KBM-7 (cell line): ENCODE measurements at regions not wholly inside any gene's neighbourhood (a gene's known extent, or its start where the extent isn't known, plus 50 kb on each side); places are given as distances from the start of the nearest gene placed in this dataset.
"Not testable (repeated sequence)": the region's sequence is repeated elsewhere in the genome, so short reads cannot be mapped to it uniquely, and the experiment has no call there.

Experiments used
- DNase-seq: peaks from one replicate; pipeline ENCODE4 v3.0.0-alpha.2; 2015
- in situ Hi-C: fragments of 300-500 bp; cut with MboI; formaldehyde crosslinking; loops from 2 replicates; pipeline ENCODE4 v1.14.3; 2020; ENCODE audit warnings: low sequenced_read_pairs, low pct_unique_long_range_greater_than_20kb, mixed read lengths

- in situ Hi-C loops, result no loop called here
These were observed 422.7 kb upstream of the GRAMD2B start for GRCh38 chr5:126000507-126000906.

GRCh38 chr5:126002222-126002897, 420.8 kb upstream of the GRAMD2B start:
- DNase-seq, result no peak
- in situ Hi-C loops, result no loop called here

More at GRCh38 chr5:126000507-126000906, 422.7 kb upstream of the GRAMD2B start:
- no peak for DNase-seq

- DNase-seq, result no peak
- in situ Hi-C loops, result no loop called here
These were observed 419.9 kb upstream of the GRAMD2B start for GRCh38 chr5:126003309-126003708.

GRCh38 chr5:126004636-126005035, 418.6 kb upstream of the GRAMD2B start:
- DNase-seq, result no peak
- in situ Hi-C loops, result no loop called here

- in situ Hi-C loops, result no loop called here
- no peak for DNase-seq
These were observed 415.4 kb upstream of the GRAMD2B start for GRCh38 chr5:126007841-126008240.

- DNase-seq, result no peak
- in situ Hi-C loops, result no loop called here
These were observed 413.6 kb upstream of the GRAMD2B start for GRCh38 chr5:126009566-126009965.

GRCh38 chr5:126011526-126011925, 411.7 kb upstream of the GRAMD2B start:
- DNase-seq, in situ Hi-C loops: not testable (repeated sequence)

- in situ Hi-C loops, result no loop called here
- DNase-seq, result no peak
These were observed 408.5 kb upstream of the GRAMD2B start for GRCh38 chr5:126014676-126015075.

GRCh38 chr5:126015235-126016181, 407.7 kb upstream of the GRAMD2B start:
- no peak for DNase-seq

GRCh38 chr5:126016256-126016655, 407.0 kb upstream of the GRAMD2B start:
- no peak for DNase-seq
- in situ Hi-C loops, result no loop called here

More at GRCh38 chr5:126015235-126016181, 407.7 kb upstream of the GRAMD2B start:
- in situ Hi-C loops, result no loop called here

- in situ Hi-C loops, result no loop called here
- DNase-seq, result no peak
These were observed 406.1 kb upstream of the GRAMD2B start for GRCh38 chr5:126017096-126017495.

- in situ Hi-C loops, result no loop called here
- no peak for DNase-seq
These were observed 402.4 kb upstream of the GRAMD2B start for GRCh38 chr5:126020770-126021169.

- in situ Hi-C loops, result no loop called here
- no peak for DNase-seq
These were observed 399.2 kb upstream of the GRAMD2B start for GRCh38 chr5:126023994-126024441.

- in situ Hi-C loops, result no loop called here
- no peak for DNase-seq
These were observed 396.1 kb upstream of the GRAMD2B start for GRCh38 chr5:126027149-126027548.

- in situ Hi-C loops, result no loop called here
- no peak for DNase-seq
These were observed 395.6 kb upstream of the GRAMD2B start for GRCh38 chr5:126027652-126028051.

GRCh38 chr5:126028336-126028735, 394.9 kb upstream of the GRAMD2B start:
- in situ Hi-C loops, result no loop called here
- DNase-seq, result no peak

- DNase-seq, in situ Hi-C loops: not testable (repeated sequence)
These were observed 393.9 kb upstream of the GRAMD2B start for GRCh38 chr5:126029282-126029681.

- in situ Hi-C loops, result no loop called here
- no peak for DNase-seq
These were observed 392.5 kb upstream of the GRAMD2B start for GRCh38 chr5:126030698-126031097.

- no peak for DNase-seq
- in situ Hi-C loops, result no loop called here
These were observed 391.1 kb upstream of the GRAMD2B start for GRCh38 chr5:126031989-126032716.

- DNase-seq, result no peak
- in situ Hi-C loops, result no loop called here
These were observed 379.5 kb upstream of the GRAMD2B start for GRCh38 chr5:126043688-126044087.
